OCI-M1 (cell line): ENCODE measurements at regions not wholly inside any gene's neighbourhood (a gene's known extent, or its start where the extent isn't known, plus 50 kb on each side); places are given as distances from the start of the nearest gene placed in this dataset.
A peak's percentile ranks its signal among the peaks of the same experiment; 100 is the strongest.

Experiments used
- DNase-seq: peaks from one replicate; lab custom pipeline; 2025; lab: John Stamatoyannopoulos, UW

DNA sequence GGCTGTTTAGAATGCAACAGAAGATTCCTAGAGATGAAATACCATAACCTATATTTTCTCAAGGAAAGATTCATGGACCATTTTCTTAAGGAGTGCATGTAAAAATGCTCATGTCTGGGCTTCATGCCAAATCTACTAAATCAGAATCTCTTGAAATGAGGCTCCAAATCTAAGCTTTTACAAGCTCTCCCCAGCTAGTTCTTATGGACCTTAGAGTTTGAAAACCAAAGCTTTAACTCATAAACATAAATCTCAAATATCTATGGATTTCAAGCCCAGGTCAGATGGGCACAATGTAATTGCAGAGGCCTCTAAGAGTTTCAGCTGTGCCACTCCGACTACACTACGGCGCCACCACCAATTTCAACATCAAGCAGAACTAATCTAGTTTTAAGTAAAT is 117.3 kb upstream of the CAND1 start:
- no peak for DNase-seq

- no peak for DNase-seq
Observed at GRCh38 chr12:67152451-67152850, 116.7 kb upstream of the CAND1 start.

GRCh38 chr12:67154901-67155300 is 114.3 kb upstream of the CAND1 start:
- DNase-seq: no peak

DNA sequence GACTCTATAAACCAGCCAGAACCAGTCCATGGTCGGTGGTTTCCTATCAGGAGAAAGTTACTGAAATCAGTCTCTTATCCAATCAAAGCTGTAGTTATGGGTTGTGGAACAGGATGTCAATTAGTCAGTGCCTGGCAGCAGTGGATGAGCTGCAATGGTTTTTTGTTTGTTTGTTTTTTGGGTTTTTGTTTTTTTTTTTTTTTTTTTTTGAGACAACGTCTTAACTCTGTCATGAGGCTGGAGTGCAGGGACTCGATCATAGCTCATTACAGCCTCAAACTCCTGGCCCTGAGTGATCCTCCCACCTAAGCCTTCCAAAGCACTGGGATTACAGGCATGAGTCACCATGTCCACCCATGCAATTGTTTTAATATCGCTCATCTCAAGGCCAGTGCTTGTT is 113.3 kb upstream of the CAND1 start:
- no peak for DNase-seq

- peak; percentile 61 for DNase-seq
Observed at GRCh38 chr12:67161322-67161918, 107.7 kb upstream of the CAND1 start.

- DNase-seq: no peak
Observed at GRCh38 chr12:67173258-67173657, 95.9 kb upstream of the CAND1 start.

DNA sequence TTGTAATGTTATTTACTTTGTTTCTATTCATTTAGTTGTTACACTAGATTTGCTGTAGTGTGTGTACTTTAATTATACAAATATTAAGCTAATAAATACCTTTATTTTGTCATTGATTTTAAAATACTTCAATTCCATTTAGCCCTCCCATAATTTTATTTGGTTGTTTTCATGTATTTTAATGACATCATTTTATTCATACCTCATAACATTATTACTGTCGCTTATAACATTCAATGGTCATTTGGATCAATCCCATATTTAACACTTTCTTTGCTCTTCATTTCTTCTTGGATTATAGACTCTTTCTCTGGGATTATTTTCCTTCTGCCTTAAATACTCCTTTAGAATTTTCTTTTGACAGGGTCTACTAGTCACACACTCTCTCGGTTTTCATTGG is 86.6 kb upstream of the CAND1 start:
- DNase-seq: no peak

- DNase-seq: peak; percentile 41
Observed at GRCh38 chr12:67193704-67194103, 75.5 kb upstream of the CAND1 start.

DNA sequence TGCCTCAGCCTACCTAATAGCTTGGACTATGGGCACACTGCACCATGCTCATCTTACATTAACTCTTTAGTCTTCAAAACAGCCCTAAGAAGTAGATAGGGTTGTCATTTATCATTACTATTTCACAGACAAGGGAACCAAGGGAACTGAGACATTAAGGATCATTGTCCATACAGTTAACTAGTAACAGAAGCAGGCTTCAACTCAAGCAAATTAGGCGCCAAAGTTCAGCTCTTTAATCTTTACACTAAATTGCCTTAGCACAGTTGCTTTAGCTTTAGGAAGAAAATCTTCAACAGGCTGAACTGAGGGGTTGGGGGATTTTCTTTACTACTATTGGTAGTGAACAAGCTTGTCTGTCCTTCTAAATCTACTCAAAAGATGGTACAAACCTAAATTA is 68.8 kb upstream of the CAND1 start:
- no peak for DNase-seq

DNA sequence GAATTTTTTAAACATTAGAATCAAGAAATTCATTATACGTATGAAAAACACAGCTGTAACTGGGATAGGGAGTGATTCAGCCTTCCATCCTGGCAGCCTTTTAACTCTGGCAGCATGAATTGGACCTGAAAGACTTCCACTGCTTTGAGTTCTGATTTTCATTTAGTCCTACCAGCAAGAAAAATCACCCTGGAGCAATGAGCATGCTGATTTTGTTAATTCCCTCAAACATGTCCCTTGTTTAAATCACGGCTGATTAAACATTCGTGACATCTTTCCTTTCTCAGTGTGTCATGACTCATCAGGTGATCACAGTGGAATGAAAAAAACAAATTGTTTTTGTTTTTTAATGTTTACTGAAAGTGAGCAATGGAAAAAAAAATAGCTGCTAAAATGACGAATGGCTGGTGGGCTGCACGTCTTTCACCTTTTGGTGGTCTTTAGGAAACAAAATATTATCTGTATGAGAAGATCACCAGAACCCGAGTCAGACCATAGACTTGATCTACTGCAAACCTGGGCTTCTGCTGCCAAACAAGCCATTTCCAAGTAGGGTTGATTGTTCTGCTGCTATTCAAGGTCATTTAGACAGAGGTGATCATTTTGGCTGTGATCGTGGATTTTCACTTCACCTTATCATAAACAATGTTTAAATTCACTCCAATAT is 67.0 kb upstream of the CAND1 start:
- DNase-seq: no peak

DNA sequence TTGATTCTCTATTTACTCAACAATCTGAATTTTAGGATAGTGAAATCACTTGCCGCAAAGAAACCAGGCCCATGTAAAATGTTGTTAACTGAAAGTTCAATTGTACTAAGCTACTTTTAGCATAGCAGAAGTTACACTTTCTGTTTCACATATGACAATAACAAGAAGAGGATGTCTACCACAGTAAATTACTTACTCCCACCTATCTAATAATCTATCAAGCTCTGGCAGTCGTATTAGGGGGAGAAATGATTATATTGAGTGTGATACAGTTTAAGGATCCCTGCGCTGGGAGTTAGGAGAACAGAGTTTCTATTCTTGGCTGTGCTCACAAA is 66.5 kb upstream of the CAND1 start:
- no peak for DNase-seq

- DNase-seq: no peak
Observed at GRCh38 chr12:67208281-67209067, 60.7 kb upstream of the CAND1 start.

GRCh38 chr12:67211029-67211428 is 58.1 kb upstream of the CAND1 start:
- DNase-seq: no peak

- no peak for DNase-seq
Observed at GRCh38 chr12:67211494-67211893, 57.7 kb upstream of the CAND1 start.

GRCh38 chr12:67217647-67218046 is 51.5 kb upstream of the CAND1 start:
- no peak for DNase-seq
